GM12892 (cell line): ENCODE measurements at regions not wholly inside any gene's neighbourhood (a gene's known extent, or its start where the extent isn't known, plus 50 kb on each side); places are given as distances from the start of the nearest gene placed in this dataset.

Experiments used
- POLR2A ChIP-seq: IDR thresholded peaks from 2 replicates; pipeline ENCODE4 v1.6.1; 2011; ENCODE audit warnings: low read depth, low read length, control low read depth
- POLR2AphosphoS5 ChIP-seq: IDR thresholded peaks from 2 replicates; pipeline ENCODE4 v1.6.1; 2011; ENCODE audit warnings: low read depth, low read length, control low read depth
- TAF1 ChIP-seq: IDR thresholded peaks from 2 replicates; pipeline ENCODE4 v1.6.1; 2011; ENCODE audit warnings: low read depth, mild to moderate bottlenecking, control low read depth, low read length, borderline replicate concordance

DNA sequence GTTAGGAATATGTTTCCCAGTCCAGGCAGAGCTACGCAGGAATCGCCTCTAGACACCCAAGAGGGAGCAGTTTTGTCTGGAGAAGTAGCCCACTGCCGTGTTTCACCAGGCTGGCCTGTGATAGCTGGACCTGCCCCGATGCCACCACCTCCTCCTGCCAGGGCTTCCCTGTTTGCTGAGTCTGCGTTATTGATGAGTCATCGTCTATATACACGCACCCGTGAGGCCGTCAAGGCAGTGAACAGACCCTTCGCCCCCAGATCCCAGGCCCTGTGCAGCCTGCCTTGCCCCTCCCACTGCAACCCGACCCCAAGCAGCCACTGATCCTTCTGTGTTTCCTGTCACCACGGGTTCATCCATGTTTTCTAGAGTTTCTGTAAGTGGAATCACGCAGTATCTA lies 141.9 kb downstream of the IGLL1 start:
- no peak for TF ChIP-seq POLR2AphosphoS5
- no peak for TF ChIP-seq POLR2A
- TF ChIP-seq TAF1, result no peak
